ENCODE measurements at regions not wholly inside any gene's neighbourhood (a gene's known extent, or its start where the extent isn't known, plus 50 kb on each side); places are given as distances from the start of the nearest gene placed in this dataset.

DNA sequence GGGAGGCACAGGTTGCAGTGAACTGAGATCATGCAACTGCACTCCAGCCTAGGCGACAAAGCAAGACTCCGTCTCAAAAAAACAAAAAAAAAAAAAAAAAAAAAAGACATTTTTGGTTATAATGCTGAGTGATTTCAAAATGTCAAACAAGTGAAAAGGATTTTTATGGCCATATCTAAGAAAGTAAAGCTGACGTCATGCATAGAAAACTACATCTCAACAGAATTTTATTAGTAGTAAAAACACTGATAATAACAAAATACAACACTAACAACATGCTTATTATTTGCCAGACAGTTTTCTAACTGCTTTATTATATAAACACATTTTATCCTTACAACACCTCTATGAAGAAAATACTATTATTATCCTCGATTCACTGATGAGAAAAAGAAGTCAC is 833.0 kb upstream of the WWC1 start:
- DNase-seq (ENCODE audit: extremely low read depth, low read depth): no peak
- TF ChIP-seq, protein P1, sequence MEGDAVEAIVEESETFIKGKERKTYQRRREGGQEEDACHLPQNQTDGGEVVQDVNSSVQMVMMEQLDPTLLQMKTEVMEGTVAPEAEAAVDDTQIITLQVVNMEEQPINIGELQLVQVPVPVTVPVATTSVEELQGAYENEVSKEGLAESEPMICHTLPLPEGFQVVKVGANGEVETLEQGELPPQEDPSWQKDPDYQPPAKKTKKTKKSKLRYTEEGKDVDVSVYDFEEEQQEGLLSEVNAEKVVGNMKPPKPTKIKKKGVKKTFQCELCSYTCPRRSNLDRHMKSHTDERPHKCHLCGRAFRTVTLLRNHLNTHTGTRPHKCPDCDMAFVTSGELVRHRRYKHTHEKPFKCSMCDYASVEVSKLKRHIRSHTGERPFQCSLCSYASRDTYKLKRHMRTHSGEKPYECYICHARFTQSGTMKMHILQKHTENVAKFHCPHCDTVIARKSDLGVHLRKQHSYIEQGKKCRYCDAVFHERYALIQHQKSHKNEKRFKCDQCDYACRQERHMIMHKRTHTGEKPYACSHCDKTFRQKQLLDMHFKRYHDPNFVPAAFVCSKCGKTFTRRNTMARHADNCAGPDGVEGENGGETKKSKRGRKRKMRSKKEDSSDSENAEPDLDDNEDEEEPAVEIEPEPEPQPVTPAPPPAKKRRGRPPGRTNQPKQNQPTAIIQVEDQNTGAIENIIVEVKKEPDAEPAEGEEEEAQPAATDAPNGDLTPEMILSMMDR (IDR thresholded peaks at IDR 0.05; ENCODE audit: low read depth, low read length): no peak

DNA sequence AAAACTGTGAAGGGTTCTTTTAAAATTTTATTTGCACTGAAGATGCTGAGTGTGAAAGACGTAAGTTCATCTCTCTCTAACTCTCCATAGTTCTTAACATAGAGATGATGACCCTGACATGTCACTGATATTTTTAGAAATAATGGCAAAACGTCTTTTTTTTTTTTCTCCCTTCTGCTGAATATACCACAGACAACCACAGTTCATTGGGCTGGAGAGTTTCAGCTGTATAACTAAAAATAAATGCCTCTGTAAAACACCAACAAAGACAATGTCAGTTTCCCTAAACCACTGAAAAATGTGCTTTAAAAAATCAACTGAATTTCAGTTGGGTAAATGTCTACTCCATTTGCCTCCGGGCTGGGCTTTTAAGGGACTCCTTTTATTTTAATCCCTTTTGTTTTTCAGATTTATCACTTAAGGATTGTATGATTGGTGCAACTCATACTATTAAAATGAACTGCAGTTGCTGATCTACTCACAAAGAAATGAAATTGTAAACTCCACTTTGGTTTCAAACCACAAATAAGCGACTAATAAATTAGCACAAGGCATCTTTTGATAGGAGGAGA is 830.9 kb upstream of the WWC1 start:
- no peak for DNase-seq (ENCODE audit: extremely low read depth, low read depth)
- TF ChIP-seq, protein P1 (IDR thresholded peaks at IDR 0.05; ENCODE audit: low read depth, low read length): no peak

DNA sequence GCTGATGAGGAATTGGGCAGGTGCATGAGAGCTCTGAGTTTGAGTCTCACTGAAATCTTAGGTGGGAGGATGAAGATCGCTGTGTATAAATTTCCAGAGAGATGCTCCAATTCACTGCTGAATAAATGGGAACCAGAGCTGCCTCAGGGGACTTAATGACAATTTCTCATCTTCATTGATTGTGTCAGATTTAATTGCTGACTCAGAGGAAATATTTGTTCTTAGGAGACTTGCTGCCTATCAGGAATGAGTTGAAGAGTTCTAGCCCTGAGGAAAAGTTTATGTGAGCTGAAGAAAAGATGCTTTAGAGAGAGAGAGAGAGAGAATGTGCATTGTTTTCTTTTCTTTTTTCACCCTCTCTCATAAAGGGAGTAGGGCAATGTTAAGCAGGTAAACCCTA is 827.5 kb upstream of the WWC1 start:
- TF ChIP-seq, protein P1 (IDR thresholded peaks at IDR 0.05; ENCODE audit: low read depth, low read length): no peak
- DNase-seq (ENCODE audit: extremely low read depth, low read depth): no peak

DNA sequence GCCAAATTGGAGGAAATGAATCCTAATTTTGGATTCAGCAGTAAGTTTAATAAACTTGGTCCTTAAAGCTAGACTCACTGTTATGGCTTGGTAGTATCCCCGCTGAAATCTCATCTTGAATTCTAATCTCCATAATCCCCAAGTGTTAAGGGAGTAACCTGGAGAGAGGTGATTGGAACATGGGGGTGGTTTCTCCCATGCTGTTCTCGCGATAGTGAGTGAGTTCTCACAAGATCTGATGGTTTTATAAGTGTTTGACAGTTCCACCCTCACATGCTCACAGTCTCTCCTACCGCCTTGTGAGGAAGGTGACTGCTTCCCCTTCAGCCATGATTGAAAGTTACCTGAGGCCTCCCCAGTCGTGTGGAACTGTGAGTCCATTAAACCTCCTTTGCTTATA is 824.5 kb upstream of the WWC1 start:
- TF ChIP-seq, protein P1 (IDR thresholded peaks at IDR 0.05; ENCODE audit: low read depth, low read length): no peak
- no peak for DNase-seq (ENCODE audit: extremely low read depth, low read depth)

DNA sequence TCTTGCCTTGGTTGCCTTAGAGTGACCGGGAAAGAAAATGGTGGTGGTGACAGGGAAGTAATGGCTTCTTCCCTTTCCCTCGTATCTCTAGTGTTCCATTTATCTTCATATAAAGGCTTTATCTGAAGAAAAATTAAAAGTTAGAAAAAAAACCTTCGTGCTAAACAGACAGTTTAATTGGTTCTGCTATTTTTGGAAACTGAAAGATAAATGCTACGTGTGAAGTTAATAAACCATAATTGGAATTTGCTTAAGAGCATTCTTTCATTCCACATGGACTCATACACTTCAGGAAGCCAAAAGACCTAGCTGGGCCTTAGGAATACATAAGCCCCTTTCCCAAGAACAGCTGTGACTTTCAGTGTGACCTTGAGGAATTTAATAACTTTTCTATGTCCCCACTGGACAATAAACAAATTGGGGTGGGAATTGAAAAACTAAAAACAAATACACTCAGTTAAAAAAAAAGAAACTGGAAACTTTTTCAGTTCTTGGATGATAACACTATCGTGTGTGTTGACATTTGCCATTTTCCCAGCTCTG is 818.8 kb upstream of the WWC1 start:
- TF ChIP-seq, protein P1 (IDR thresholded peaks at IDR 0.05; ENCODE audit: low read depth, low read length): no peak
- no peak for DNase-seq (ENCODE audit: extremely low read depth, low read depth)

DNA sequence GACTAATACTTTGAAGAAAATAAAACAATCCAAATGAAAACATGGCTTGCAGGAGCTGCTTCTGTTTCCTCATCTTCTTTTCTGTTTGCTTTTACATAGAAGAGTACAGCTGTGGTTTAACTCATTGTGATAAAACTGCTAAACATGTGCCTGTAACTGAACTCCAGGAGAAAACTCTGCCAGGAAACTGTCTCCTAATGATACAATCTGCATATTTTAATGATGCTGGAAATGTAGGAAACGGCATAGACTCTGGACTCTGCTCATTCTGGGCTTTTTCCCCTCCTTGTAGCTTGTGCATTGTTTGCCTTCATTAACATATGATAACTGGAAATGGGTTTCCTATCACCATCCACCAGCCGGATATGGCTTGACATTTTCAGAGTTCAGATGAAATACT is 813.3 kb upstream of the WWC1 start:
- TF ChIP-seq, protein P1 (IDR thresholded peaks at IDR 0.05; ENCODE audit: low read depth, low read length): no peak
- no peak for DNase-seq (ENCODE audit: extremely low read depth, low read depth)

DNA sequence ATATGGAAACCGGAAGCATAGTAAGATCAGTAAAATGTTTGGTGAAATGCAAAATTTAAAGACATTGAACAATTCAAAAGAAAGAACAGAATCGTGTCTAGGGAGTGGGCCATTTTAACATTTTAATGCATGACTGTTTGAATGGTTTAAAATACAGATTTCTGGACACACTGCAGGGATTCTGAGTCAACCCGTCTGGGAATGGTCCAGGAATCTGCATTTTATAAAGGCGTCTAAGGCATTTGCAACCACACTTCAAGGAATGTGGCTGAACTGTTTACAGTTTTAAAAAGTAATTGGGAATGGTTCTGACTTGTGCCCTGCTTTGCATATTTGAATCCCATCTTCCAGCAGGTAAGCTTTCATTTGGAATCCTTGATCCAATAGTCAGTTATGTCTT is 811.7 kb upstream of the WWC1 start:
- TF ChIP-seq, protein P1 (IDR thresholded peaks at IDR 0.05; ENCODE audit: low read depth, low read length): no peak
- DNase-seq (ENCODE audit: extremely low read depth, low read depth): no peak
